SK-N-SH (cell line): ENCODE measurements at regions not wholly inside any gene's neighbourhood (a gene's known extent, or its start where the extent isn't known, plus 50 kb on each side); places are given as distances from the start of the nearest gene placed in this dataset.

Experiments used
- CTCF ChIA-PET: fragments of 300-600, 350-600 bp; formaldehyde crosslinking; extraction: SDS; loops from one replicate; lab custom pipeline; 2021; lab: Yijun Ruan, JAX
- POLR2A ChIA-PET: fragments of 350-600 bp; sonication (Branson Sonifier 250); formaldehyde crosslinking; extraction: SDS; loops from one replicate; lab custom pipeline; 2020; ENCODE audit warnings: antibody characterized with exemption, inconsistent platforms; lab: Yijun Ruan, JAX
- DNase-seq: peaks from one replicate; pipeline ENCODE4 v3.0.0; 2012
- H2AFZ ChIP-seq: fragments of 200-600 bp; sonication (generic); 2 replicates; pipeline ENCODE4 v1.8.1; 2016; ENCODE audit warnings: antibody characterized with exemption, mild to moderate bottlenecking, low read depth
- H3F3A ChIP-seq: fragments of 200-600 bp; sonication (generic); replicated peaks from 2 replicates; pipeline ENCODE3; 2016; ENCODE audit warnings: antibody characterized with exemption, mild to moderate bottlenecking; ENCODE audit not compliant: insufficient read depth
- H3K27ac ChIP-seq, 2 experiments: fragments of 200-500 bp in 1 of 2; fragments of 200-600 bp in 1 of 2; sonication (Bioruptor generic) in 1 of 2; sonication (generic), shearing (Covaris generic) in 1 of 2; 2 replicates each; pipeline versions ENCODE4 v1.5.1 to v1.6.1; 2014 to 2016; ENCODE audit warnings: low read depth in 2 of 2, inconsistent platforms in 1 of 2, low read length in 1 of 2, mild to moderate bottlenecking in 1 of 2, mixed read lengths in 1 of 2
- H3K27me3 ChIP-seq: fragments of 200-600 bp; sonication (generic), shearing (Covaris generic); 2 replicates; pipeline ENCODE4 v1.6.1; 2016; ENCODE audit warnings: mixed run types; ENCODE audit not compliant: insufficient read depth
- H3K36me3 ChIP-seq, 2 experiments: fragments of 200-500 bp in 1 of 2; fragments of 200-600 bp in 1 of 2; sonication (Bioruptor generic) in 1 of 2; sonication (generic) in 1 of 2; replicated peaks in 1 of 2; 2 replicates each; pipeline versions ENCODE3 to v1.5.1; 2014 to 2016; ENCODE audit warnings: low read length in 1 of 2, mild to moderate bottlenecking in 1 of 2; ENCODE audit not compliant: insufficient read depth in 2 of 2, control insufficient read depth in 1 of 2
- H3K4me1 ChIP-seq, 2 experiments: fragments of 200-500 bp in 1 of 2; fragments of 200-600 bp in 1 of 2; sonication (Bioruptor generic) in 1 of 2; sonication (generic), shearing (Covaris generic) in 1 of 2; 2 replicates each; pipeline versions ENCODE4 v1.5.1 to v1.6.1; 2014 to 2016; ENCODE audit warnings: low read depth in 1 of 2, low read length in 1 of 2, mixed run types in 1 of 2; ENCODE audit not compliant: insufficient read depth in 2 of 2, control insufficient read depth in 1 of 2
- H3K4me2 ChIP-seq: fragments of 200-600 bp; sonication (generic), shearing (Covaris generic); 2 replicates; pipeline ENCODE4 v1.6.1; 2017; ENCODE audit warnings: mixed run types
- H3K4me3 ChIP-seq, 2 experiments: fragments of 200-500 bp in 1 of 2; fragments of 200-600 bp in 1 of 2; sonication (Bioruptor generic) in 1 of 2; sonication (generic), shearing (Covaris generic) in 1 of 2; 2 replicates each; pipeline versions ENCODE4 v1.5.1 to v1.8.1; 2014 to 2016; ENCODE audit warnings: low read depth in 2 of 2, inconsistent platforms in 1 of 2, low read length in 1 of 2, mild to moderate bottlenecking in 1 of 2, mixed read lengths in 1 of 2, moderate library complexity in 1 of 2
- H3K79me2 ChIP-seq: fragments of 200-600 bp; sonication (generic); 2 replicates; pipeline ENCODE4 v1.8.1; 2017; ENCODE audit warnings: mild to moderate bottlenecking; ENCODE audit not compliant: insufficient read depth
- H3K9ac ChIP-seq: fragments of 200-600 bp; sonication (generic); 2 replicates; pipeline ENCODE4 v1.6.1; 2017; ENCODE audit warnings: mixed run types
- H3K9me2 ChIP-seq: fragments of 200-600 bp; sonication (generic); 2 replicates; pipeline ENCODE4 v1.6.1; 2017; ENCODE audit warnings: mixed run types
- H3K9me3 ChIP-seq: fragments of 200-600 bp; sonication (generic); 2 replicates; pipeline ENCODE4 v1.6.1; 2017; ENCODE audit warnings: mixed run types, mild to moderate bottlenecking, moderate library complexity
- H4K20me1 ChIP-seq: fragments of 200-600 bp; sonication (generic); 2 replicates; pipeline ENCODE4 v1.6.1; 2017; ENCODE audit warnings: mild to moderate bottlenecking, mixed run types; ENCODE audit not compliant: insufficient read depth
- CHD2 ChIP-seq: fragments of 150-350 bp; IDR thresholded peaks from 2 replicates; pipeline ENCODE4 v1.6.1; 2018; ENCODE audit warnings: low read length; ENCODE audit not compliant: partially characterized antibody
- CTCF ChIP-seq: fragments of 200-600 bp; sonication (generic); IDR thresholded peaks from 2 replicates; pipeline ENCODE4 v1.6.1; 2017; ENCODE audit warnings: antibody characterized with exemption, mild to moderate bottlenecking, moderate library complexity
- ELF1 ChIP-seq: IDR thresholded peaks from 2 replicates; pipeline ENCODE4 v1.4.0; 2012
- EZH2phosphoT487 ChIP-seq: fragments of 200-600 bp; sonication (generic); IDR thresholded peaks from 2 replicates; pipeline ENCODE4 v1.6.1; 2017; ENCODE audit warnings: low read depth, mixed run types, mild to moderate bottlenecking, antibody characterized with exemption, moderate library complexity, borderline replicate concordance
- FOSL2 ChIP-seq: IDR thresholded peaks from 2 replicates; pipeline ENCODE4 v1.4.0; 2012; ENCODE audit warnings: low read depth, mild to moderate bottlenecking, moderate library complexity, borderline replicate concordance
- GABPA ChIP-seq: IDR thresholded peaks from 2 replicates; pipeline ENCODE4 v1.4.0; 2012; ENCODE audit warnings: low read depth, mild to moderate bottlenecking
- GATA2 ChIP-seq: sonication (generic); formaldehyde crosslinking; IDR thresholded peaks from 2 replicates; pipeline ENCODE4 v1.5.0; 2020; ENCODE audit warnings: mild to moderate bottlenecking, missing genetic modification reagents
- IRF3 ChIP-seq: fragments of 150-350 bp; IDR thresholded peaks from 2 replicates; pipeline ENCODE4 v1.6.1; 2016; ENCODE audit warnings: mild to moderate bottlenecking, low read depth, low read length
- MAX ChIP-seq: IDR thresholded peaks from 2 replicates; pipeline ENCODE4 v1.4.0; 2012; ENCODE audit warnings: low read depth
- MEF2A ChIP-seq: IDR thresholded peaks from 2 replicates; pipeline ENCODE4 v1.4.0; 2012; ENCODE audit warnings: low read depth, borderline replicate concordance
- PBX3 ChIP-seq: IDR thresholded peaks from 2 replicates; pipeline ENCODE4; 2012
- RAD21 ChIP-seq: IDR thresholded peaks from 2 replicates; pipeline ENCODE4 v1.6.1; 2012; ENCODE audit warnings: mild to moderate bottlenecking, low read length
- RFX5 ChIP-seq: IDR thresholded peaks from 2 replicates; pipeline ENCODE4 v1.6.1; 2012; ENCODE audit warnings: mild to moderate bottlenecking, improper control_type of control experiment, low read length
- TCF12 ChIP-seq: IDR thresholded peaks from 2 replicates; pipeline ENCODE4 v1.4.0; 2012
- USF1 ChIP-seq: IDR thresholded peaks from 2 replicates; pipeline ENCODE4 v1.4.0; 2012; ENCODE audit warnings: low read depth, borderline replicate concordance
- YY1 ChIP-seq: IDR thresholded peaks from 2 replicates; pipeline ENCODE4 v1.4.0; 2012; ENCODE audit warnings: low read depth, mild to moderate bottlenecking
- WGBS: methylation state at CpG from one replicate; pipeline ENCODE4 v1.1.6; 2017; ENCODE audit warnings: low lambda C conversion rate; 5-methylcytosine and 5-hydroxymethylcytosine counted together

GRCh38 chr13:77836423-77836822, 82.2 kb downstream of the EDNRB start (continued):
- no peak for TF ChIP-seq USF1

- TF ChIP-seq FOSL2: no peak
- no peak for TF ChIP-seq PBX3
- TF ChIP-seq CHD2: no peak
- no peak for TF ChIP-seq RAD21
- no peak for TF ChIP-seq RFX5
- TF ChIP-seq GABPA: no peak
- no peaks in the 10 kb centered on the region for H3K79me2 ChIP-seq
- no peak overlapping the region for H2AFZ ChIP-seq
- H3K4me1 ChIP-seq: no peaks in the 10 kb centered on the region; a peak in 1 of 4 replicates
- H4K20me1 ChIP-seq: no peaks in the 10 kb centered on the region
- CTCF ChIA-PET: no interaction called here
- H3K4me2 ChIP-seq: no peak overlapping the region
- H3K27ac ChIP-seq: no peak overlapping the region
- H3K36me3 ChIP-seq: no peaks in the 10 kb centered on the region
- H3F3A ChIP-seq: no peaks in the 10 kb centered on the region
- H3K9me3 ChIP-seq: no peaks in the 10 kb centered on the region
- H3K4me3 ChIP-seq: no peak overlapping the region
- DNase-seq: no peak
- no peaks in the 10 kb centered on the region for H3K9me2 ChIP-seq
- WGBS: 12% methylated on average over 2 of the region's 2 CpGs
- POLR2A ChIA-PET: no interaction called here
- H3K9ac ChIP-seq: no peak overlapping the region
- H3K27me3 ChIP-seq: no peaks in the 10 kb centered on the region
Observed at GRCh38 chr13:77833331-77833863, 85.2 kb downstream of the EDNRB start.

GRCh38 chr13:77832339-77833100, 86.1 kb downstream of the EDNRB start:
- no peak overlapping the region for H3K4me2 ChIP-seq
- no peaks in the 10 kb centered on the region for H3K36me3 ChIP-seq
- DNase-seq: no peak
- H2AFZ ChIP-seq: no peak overlapping the region
- no peak overlapping the region for H3K4me3 ChIP-seq
- no peaks in the 10 kb centered on the region for H3K9me3 ChIP-seq
- ChIA-PET POLR2A (no interaction called here), CTCF (no interaction called here)
- H3K27ac ChIP-seq: no peak overlapping the region
- no peaks in the 10 kb centered on the region for H4K20me1 ChIP-seq
- no peaks in the 10 kb centered on the region for H3K27me3 ChIP-seq
- H3F3A ChIP-seq: no peaks in the 10 kb centered on the region
- no peaks in the 10 kb centered on the region for H3K79me2 ChIP-seq
- H3K9me2 ChIP-seq: no peaks in the 10 kb centered on the region
- no peaks in the 10 kb centered on the region; a peak in 1 of 4 replicates for H3K4me1 ChIP-seq
- WGBS: 40% methylated on average over 2 of the region's 2 CpGs
- no peak overlapping the region for H3K9ac ChIP-seq
- TF ChIP-seq IRF3 (no peak), CTCF (no peak), EZH2phosphoT487 (no peak), YY1 (no peak), GATA2 (CRISPR knock-in tag) (no peak), GABPA (no peak), RFX5 (no peak), PBX3 (no peak), MEF2A (no peak), TCF12 (no peak), ELF1 (no peak), MAX (no peak)
